Stomach (tissue), 4 donors: ENCODE measurements at regions not wholly inside any gene's neighbourhood (a gene's known extent, or its start where the extent isn't known, plus 50 kb on each side); places are given as distances from the start of the nearest gene placed in this dataset.

Source experiments
- EP300 ChIP-seq: sonication (generic); formaldehyde crosslinking; IDR thresholded peaks from one replicate; pipeline ENCODE4 v1.6.1; 2017; ENCODE audit warnings: antibody characterized with exemption
- POLR2A ChIP-seq, 4 donors: fragments of 450-650 bp; IDR thresholded peaks; one replicate each; pipeline ENCODE4 v1.6.1; 2016; ENCODE audit warnings: antibody characterized with exemption in 4 of 4, control low read depth in 2 of 4, mild to moderate bottlenecking in 1 of 4, moderate library complexity in 1 of 4
- POLR2AphosphoS5 ChIP-seq, 3 donors: sonication (generic); formaldehyde crosslinking; IDR thresholded peaks; one replicate each; pipeline ENCODE4 v1.6.1; 2016; ENCODE audit warnings: antibody characterized with exemption in 3 of 3
- TF ChIP-seq, protein P1 (sequence below), 7 experiments: fragments of 450-650 bp in 4 of 7; fragments of 200-600 bp in 3 of 7; sonication (generic) in 3 of 7; IDR thresholded peaks; one replicate each; pipeline ENCODE4 v1.5.1; 2016 to 2019; ENCODE audit warnings: antibody characterized with exemption in 7 of 7, control low read depth in 2 of 7, mild to moderate bottlenecking in 1 of 7

DNA sequence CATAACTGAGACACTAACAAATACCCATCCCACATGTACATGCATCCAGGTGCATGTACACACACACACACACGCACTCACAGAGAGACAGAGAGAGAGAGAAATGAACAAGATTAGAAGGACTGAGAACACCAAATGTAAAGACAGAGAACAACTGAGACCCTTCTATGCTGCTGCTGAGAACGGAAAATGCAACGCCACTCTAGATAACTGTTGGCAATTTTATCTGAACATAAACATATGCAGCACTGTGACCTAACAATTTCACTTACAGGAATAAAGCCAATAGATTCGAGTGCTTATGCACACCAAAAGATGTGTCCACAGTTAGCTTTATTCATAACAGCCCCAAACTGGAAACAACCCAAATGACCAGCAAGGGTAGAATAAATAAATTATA is 103.8 kb upstream of the LY86 start:
- TF ChIP-seq, protein P1, sequence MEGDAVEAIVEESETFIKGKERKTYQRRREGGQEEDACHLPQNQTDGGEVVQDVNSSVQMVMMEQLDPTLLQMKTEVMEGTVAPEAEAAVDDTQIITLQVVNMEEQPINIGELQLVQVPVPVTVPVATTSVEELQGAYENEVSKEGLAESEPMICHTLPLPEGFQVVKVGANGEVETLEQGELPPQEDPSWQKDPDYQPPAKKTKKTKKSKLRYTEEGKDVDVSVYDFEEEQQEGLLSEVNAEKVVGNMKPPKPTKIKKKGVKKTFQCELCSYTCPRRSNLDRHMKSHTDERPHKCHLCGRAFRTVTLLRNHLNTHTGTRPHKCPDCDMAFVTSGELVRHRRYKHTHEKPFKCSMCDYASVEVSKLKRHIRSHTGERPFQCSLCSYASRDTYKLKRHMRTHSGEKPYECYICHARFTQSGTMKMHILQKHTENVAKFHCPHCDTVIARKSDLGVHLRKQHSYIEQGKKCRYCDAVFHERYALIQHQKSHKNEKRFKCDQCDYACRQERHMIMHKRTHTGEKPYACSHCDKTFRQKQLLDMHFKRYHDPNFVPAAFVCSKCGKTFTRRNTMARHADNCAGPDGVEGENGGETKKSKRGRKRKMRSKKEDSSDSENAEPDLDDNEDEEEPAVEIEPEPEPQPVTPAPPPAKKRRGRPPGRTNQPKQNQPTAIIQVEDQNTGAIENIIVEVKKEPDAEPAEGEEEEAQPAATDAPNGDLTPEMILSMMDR (IDR thresholded peaks at IDR 0.05): no peak
- TF ChIP-seq EP300 (no peak), POLR2A (IDR thresholded peaks at IDR 0.05) (no peak), POLR2AphosphoS5 (IDR thresholded peaks at IDR 0.05) (no peak)
